Peyer's patch (tissue), 4 donors: ENCODE measurements at regions not wholly inside any gene's neighbourhood (a gene's known extent, or its start where the extent isn't known, plus 50 kb on each side); places are given as distances from the start of the nearest gene placed in this dataset.

ENCODE experiments used
- POLR2A ChIP-seq, 2 donors: fragments of 450-650 bp; IDR thresholded peaks; one replicate each; pipeline ENCODE4 v1.5.1; 2017; ENCODE audit warnings: antibody characterized with exemption in 2 of 2, mild to moderate bottlenecking in 2 of 2, moderate library complexity in 2 of 2
- TF ChIP-seq, protein P1 (sequence below), 6 experiments: fragments of 450-650 bp in 4 of 6; fragments of 200-600 bp in 2 of 6; sonication (generic) in 1 of 6; IDR thresholded peaks; one replicate each; pipeline ENCODE4 v1.5.1; 2017 to 2019; ENCODE audit warnings: antibody characterized with exemption in 6 of 6, mild to moderate bottlenecking in 3 of 6, moderate library complexity in 1 of 6

- TF ChIP-seq, protein P1, sequence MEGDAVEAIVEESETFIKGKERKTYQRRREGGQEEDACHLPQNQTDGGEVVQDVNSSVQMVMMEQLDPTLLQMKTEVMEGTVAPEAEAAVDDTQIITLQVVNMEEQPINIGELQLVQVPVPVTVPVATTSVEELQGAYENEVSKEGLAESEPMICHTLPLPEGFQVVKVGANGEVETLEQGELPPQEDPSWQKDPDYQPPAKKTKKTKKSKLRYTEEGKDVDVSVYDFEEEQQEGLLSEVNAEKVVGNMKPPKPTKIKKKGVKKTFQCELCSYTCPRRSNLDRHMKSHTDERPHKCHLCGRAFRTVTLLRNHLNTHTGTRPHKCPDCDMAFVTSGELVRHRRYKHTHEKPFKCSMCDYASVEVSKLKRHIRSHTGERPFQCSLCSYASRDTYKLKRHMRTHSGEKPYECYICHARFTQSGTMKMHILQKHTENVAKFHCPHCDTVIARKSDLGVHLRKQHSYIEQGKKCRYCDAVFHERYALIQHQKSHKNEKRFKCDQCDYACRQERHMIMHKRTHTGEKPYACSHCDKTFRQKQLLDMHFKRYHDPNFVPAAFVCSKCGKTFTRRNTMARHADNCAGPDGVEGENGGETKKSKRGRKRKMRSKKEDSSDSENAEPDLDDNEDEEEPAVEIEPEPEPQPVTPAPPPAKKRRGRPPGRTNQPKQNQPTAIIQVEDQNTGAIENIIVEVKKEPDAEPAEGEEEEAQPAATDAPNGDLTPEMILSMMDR (IDR thresholded peaks at IDR 0.05), result no peak
- TF ChIP-seq POLR2A (IDR thresholded peaks at IDR 0.05), result no peak
Observed at GRCh38 chr11:37605229-37605628, 1007.2 kb upstream of the RAG2 start.
